IMR-90 (cell line): ENCODE measurements at regions not wholly inside any gene's neighbourhood (a gene's known extent, or its start where the extent isn't known, plus 50 kb on each side); places are given as distances from the start of the nearest gene placed in this dataset.

ENCODE experiments used
- ATAC-seq: fragments of 200-7000 bp; cut with Tn5 transposase; 2 replicates; pipeline ENCODE4 v1.9.1; 2020; ENCODE audit warnings: low read depth, mild to moderate bottlenecking, moderate library complexity
- BruUV-seq: library from RNA; stranded (reverse); fragments of 400-500 nt; replicated peaks from 2 replicates; lab custom pipeline; 2021; lab: Mats Ljungman, UMichigan
- CTCF ChIA-PET: fragments of 300-600 bp; formaldehyde crosslinking; extraction: SDS; loops from one replicate; lab custom pipeline; 2021; ENCODE audit warnings: antibody characterized with exemption; lab: Yijun Ruan, JAX
- POLR2A ChIA-PET: fragments of 300-600 bp; sonication (Branson Sonifier 250); formaldehyde crosslinking; loops from one replicate; lab custom pipeline; 2022; ENCODE audit warnings: antibody characterized with exemption; ENCODE audit not compliant: unreplicated experiment; lab: Charles Lee
- DNase-seq: peaks from one replicate; pipeline ENCODE4 v3.0.0; 2013
- H2AFZ ChIP-seq: replicated peaks from 2 replicates; pipeline ENCODE3; 2013; ENCODE audit warnings: low read length, mild to moderate bottlenecking; ENCODE audit not compliant: poor library complexity
- H2AK5ac ChIP-seq: 2 replicates; pipeline ENCODE4 v1.6.1; 2013; ENCODE audit warnings: low read depth, low read length, inconsistent platforms
- H2AK9ac ChIP-seq: replicated peaks from 2 replicates; pipeline ENCODE3; 2013; ENCODE audit warnings: mild to moderate bottlenecking, low read depth, low read length, moderate library complexity; ENCODE audit not compliant: poor library complexity
- H2BK120ac ChIP-seq: 2 replicates; pipeline ENCODE4 v1.6.1; 2013; ENCODE audit warnings: low read depth, low read length, inconsistent platforms
- H2BK15ac ChIP-seq: 3 replicates; pipeline ENCODE4 v1.6.1; 2013; ENCODE audit warnings: low read depth, low read length, inconsistent platforms
- H2BK20ac ChIP-seq: 2 replicates; pipeline ENCODE4 v1.6.1; 2013; ENCODE audit warnings: low read depth, mild to moderate bottlenecking, inconsistent platforms, low read length, moderate library complexity
- H2BK5ac ChIP-seq: 2 replicates; pipeline ENCODE4 v1.6.1; 2013; ENCODE audit warnings: mild to moderate bottlenecking, low read depth, low read length, inconsistent platforms; ENCODE audit not compliant: poor library complexity, severe bottlenecking
- H3K14ac ChIP-seq: replicated peaks from 2 replicates; pipeline ENCODE4 v1.6.1; 2013; ENCODE audit warnings: low read depth, low read length, inconsistent platforms
- H3K18ac ChIP-seq: 2 replicates; pipeline ENCODE4 v1.6.1; 2013; ENCODE audit warnings: low read depth, low read length, control low read depth
- H3K23ac ChIP-seq: 2 replicates; pipeline ENCODE4 v1.6.1; 2013; ENCODE audit warnings: low read depth, low read length, inconsistent platforms
- H3K27ac ChIP-seq: 2 replicates; pipeline ENCODE4 v1.5.1; 2013; ENCODE audit warnings: mild to moderate bottlenecking, control low read depth, low read length; ENCODE audit not compliant: insufficient read depth
- H3K27me3 ChIP-seq: 2 replicates; pipeline ENCODE4 v1.6.1; 2013; ENCODE audit warnings: low read length; ENCODE audit not compliant: control insufficient read depth, insufficient read depth
- H3K36me3 ChIP-seq: 2 replicates; pipeline ENCODE4 v1.6.1; 2013; ENCODE audit warnings: low read length, mixed read lengths; ENCODE audit not compliant: control insufficient read depth, insufficient read depth
- H3K4ac ChIP-seq: 2 replicates; pipeline ENCODE4 v1.6.1; 2013; ENCODE audit warnings: low read depth, low read length, inconsistent platforms
- H3K4me1 ChIP-seq: 2 replicates; pipeline ENCODE4 v1.6.1; 2013; ENCODE audit warnings: low read length, mixed read lengths; ENCODE audit not compliant: control insufficient read depth, insufficient read depth
- H3K4me2 ChIP-seq: 2 replicates; pipeline ENCODE4 v1.6.1; 2013; ENCODE audit warnings: low read depth, mild to moderate bottlenecking, control low read depth, low read length, moderate library complexity
- H3K4me3 ChIP-seq: 2 replicates; pipeline ENCODE4 v1.5.1; 2013; ENCODE audit warnings: low read depth, mild to moderate bottlenecking, control low read depth, low read length, moderate library complexity; ENCODE audit not compliant: insufficient read depth
- H3K56ac ChIP-seq: 2 replicates; pipeline ENCODE4 v1.6.1; 2013; ENCODE audit warnings: low read length, inconsistent platforms; ENCODE audit not compliant: insufficient read depth; ENCODE audit errors: extremely low read depth
- H3K79me1 ChIP-seq, 2 experiments: 2 replicates each; pipeline ENCODE4 v1.6.1; 2013; ENCODE audit warnings: low read length in 2 of 2, inconsistent platforms in 1 of 2, low read depth in 1 of 2
- H3K9ac ChIP-seq: 2 replicates; pipeline ENCODE4 v1.6.1; 2013; ENCODE audit warnings: low read depth, low read length, control low read depth
- H3K9me1 ChIP-seq: 2 replicates; pipeline ENCODE4 v1.6.1; 2013; ENCODE audit warnings: low read length, inconsistent platforms; ENCODE audit not compliant: insufficient read depth
- H3K9me3 ChIP-seq: 2 replicates; pipeline ENCODE4 v1.6.1; 2013; ENCODE audit warnings: low read length; ENCODE audit not compliant: control insufficient read depth, insufficient read depth
- H4K20me1 ChIP-seq: 2 replicates; pipeline ENCODE4 v1.6.1; 2013; ENCODE audit warnings: low read length, inconsistent platforms; ENCODE audit not compliant: insufficient read depth
- H4K5ac ChIP-seq: 2 replicates; pipeline ENCODE4 v1.6.1; 2013; ENCODE audit warnings: mild to moderate bottlenecking, low read depth, low read length, control low read depth
- H4K8ac ChIP-seq, 2 experiments: 2 replicates each; pipeline ENCODE4 v1.6.1; 2013; ENCODE audit warnings: low read depth in 2 of 2, low read length in 2 of 2, control low read depth in 1 of 2, inconsistent platforms in 1 of 2
- H4K91ac ChIP-seq: 2 replicates; pipeline ENCODE4 v1.6.1; 2013; ENCODE audit warnings: low read depth, low read length, inconsistent platforms; ENCODE audit not compliant: insufficient read depth
- CHD1 ChIP-seq: IDR thresholded peaks from 2 replicates; pipeline ENCODE4 v1.6.1; 2012; ENCODE audit warnings: low read depth, low read length, improper control_type of control experiment
- CTCF ChIP-seq: conservative IDR thresholded peaks from 2 replicates; pipeline ENCODE4 v1.5.1; 2012; ENCODE audit warnings: mild to moderate bottlenecking, low read depth, low read length, improper control_type of control experiment
- MAZ ChIP-seq: IDR thresholded peaks from 2 replicates; pipeline ENCODE4 v1.6.1; 2012; ENCODE audit warnings: low read depth, mild to moderate bottlenecking, low read length, improper control_type of control experiment, moderate library complexity, borderline replicate concordance
- MXI1 ChIP-seq: IDR thresholded peaks from 2 replicates; pipeline ENCODE4 v1.6.1; 2012; ENCODE audit warnings: low read depth, mild to moderate bottlenecking, low read length, moderate library complexity, borderline replicate concordance
- NFE2L2 ChIP-seq: fragments of 150-350 bp; IDR thresholded peaks from 2 replicates; pipeline ENCODE4 v1.6.1; 2016; ENCODE audit warnings: low read depth, mild to moderate bottlenecking, low read length
- POLR2A ChIP-seq: IDR thresholded peaks from 2 replicates; pipeline ENCODE4 v1.6.1; 2012; ENCODE audit warnings: mild to moderate bottlenecking, low read depth, low read length
- RCOR1 ChIP-seq: IDR thresholded peaks from 2 replicates; pipeline ENCODE4 v1.6.1; 2012; ENCODE audit warnings: mild to moderate bottlenecking, low read length, improper control_type of control experiment; ENCODE audit not compliant: insufficient replicate concordance
- RFX5 ChIP-seq: IDR thresholded peaks from 2 replicates; pipeline ENCODE4 v1.8.0; 2012; ENCODE audit warnings: low read depth, mild to moderate bottlenecking, low read length, moderate library complexity
- SMC3 ChIP-seq: fragments of 150-350 bp; IDR thresholded peaks from 2 replicates; pipeline ENCODE4 v1.6.1; 2016; ENCODE audit warnings: low read depth, mild to moderate bottlenecking, antibody characterized with exemption, low read length, moderate library complexity
- WGBS, 2 experiments: methylation state at CpG; one replicate each; pipeline versions ENCODE4 v1.1.5 to v1.1.7; 2013; ENCODE audit warnings: missing lambda C conversion rate in 2 of 2; ENCODE audit not compliant: insufficient read length in 1 of 2; ENCODE audit errors: extremely low coverage in 2 of 2; 5-methylcytosine and 5-hydroxymethylcytosine counted together
- dilution Hi-C: fragments of 300-500 bp; cut with HindIII; formaldehyde crosslinking; loops from one replicate; pipeline ENCODE4 v1.14.3; 2018; ENCODE audit warnings: low sequenced_read_pairs; ENCODE audit not compliant: unreplicated experiment
- in situ Hi-C: fragments of 300-500 bp; cut with MboI; formaldehyde crosslinking; loops from 3 replicates; pipeline ENCODE4 v1.14.3; 2019; ENCODE audit warnings: low sequenced_read_pairs, inconsistent platforms, mixed read lengths
- intact Hi-C: fragments of 100-400 bp; cut with micrococcal nuclease; formaldehyde crosslinking; loops from 2 replicates; pipeline ENCODE4 v1.10.0; 2022

GRCh38 chr7:81355911-81356310, 413.9 kb downstream of the HGF start:
- H3K23ac ChIP-seq, result no peak overlapping the region
- dilution Hi-C loops, result no loop called here
- ChIA-PET CTCF (no interaction called here), POLR2A (no interaction called here)
- no peak overlapping the region for H3K4me3 ChIP-seq
- no peak overlapping the region for H3K18ac ChIP-seq
- H3K27me3 ChIP-seq, result no peaks in the 10 kb centered on the region; the same call in 1 of the 2 replicates
- no peaks in the 10 kb centered on the region for H3K79me1 ChIP-seq
- H4K8ac ChIP-seq, result no peak overlapping the region
- intact Hi-C loops, result no loop called here
- H2AK5ac ChIP-seq, result no peak overlapping the region
- no peak overlapping the region for H2AK9ac ChIP-seq
- H3K36me3 ChIP-seq, result no peaks in the 10 kb centered on the region
- no CpG with 5 or more reads among the region's 2 CpGs for WGBS, 2 experiments
- no TSS peak for BruUV-seq
- in situ Hi-C loops, result no loop called here
- ATAC-seq (no peak), DNase-seq (no peak)
- H3K4ac ChIP-seq, result no peak overlapping the region
- TF ChIP-seq MAZ (no peak), CHD1 (no peak), MXI1 (no peak), POLR2A (no peak), RFX5 (no peak), CTCF (no peak), NFE2L2 (no peak), RCOR1 (no peak), SMC3 (no peak)
- H2BK15ac ChIP-seq, result no peak overlapping the region
- H4K20me1 ChIP-seq, result no peaks in the 10 kb centered on the region
- H2BK120ac ChIP-seq, result no peak overlapping the region
- H2BK20ac ChIP-seq, result no peak overlapping the region
- H2AFZ ChIP-seq, result no peak overlapping the region
- no peak overlapping the region for H3K9ac ChIP-seq
- H3K56ac ChIP-seq, result no peak overlapping the region
- H3K9me1 ChIP-seq, result no peaks in the 10 kb centered on the region
- H3K14ac ChIP-seq, result no peak overlapping the region
- no peak overlapping the region for H2BK5ac ChIP-seq
- no peaks in the 10 kb centered on the region for H3K4me1 ChIP-seq
- no peaks in the 10 kb centered on the region for H3K9me3 ChIP-seq
- no peak overlapping the region for H4K5ac ChIP-seq
- no peak overlapping the region for H3K4me2 ChIP-seq
- no peak overlapping the region for H3K27ac ChIP-seq
- H4K91ac ChIP-seq, result no peak overlapping the region
